GM18870 (cell line): ENCODE measurements at regions not wholly inside any gene's neighbourhood (a gene's known extent, or its start where the extent isn't known, plus 50 kb on each side); places are given as distances from the start of the nearest gene placed in this dataset.
A peak's percentile ranks its signal among the peaks of the same experiment; 100 is the strongest.

ENCODE experiments used
- ATAC-seq: cut with Tn5 transposase; IDR thresholded peaks from one replicate; pipeline ENCODE4 v1.9.1; 2021; ENCODE audit warnings: moderate library complexity; ENCODE audit not compliant: unreplicated experiment

GRCh38 chr9:103755441-103755840 is 338.7 kb upstream of the SMC2 start:
- ATAC-seq = no peak

DNA sequence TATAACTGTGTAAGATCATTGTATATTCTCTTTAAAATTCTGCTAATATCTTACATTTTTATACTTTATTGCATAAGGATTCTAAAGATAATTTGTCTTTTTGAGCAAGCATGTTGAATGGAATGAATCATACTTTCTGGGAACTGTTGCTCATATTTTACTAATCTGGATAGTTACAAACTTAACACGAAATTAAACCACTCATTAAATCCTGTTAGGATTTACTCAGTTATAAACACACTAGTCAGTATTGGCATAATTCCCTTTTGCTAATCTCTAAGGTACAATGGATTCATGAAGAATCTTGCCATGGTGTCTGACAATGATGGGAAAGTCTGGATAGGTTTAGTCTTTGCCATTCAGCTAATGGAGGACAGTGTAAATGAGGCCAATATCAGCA is 338.1 kb upstream of the SMC2 start:
- ATAC-seq = no peak

- no peak for ATAC-seq
Observed at GRCh38 chr9:103757062-103757461, 337.0 kb upstream of the SMC2 start.

- ATAC-seq = no peak
Observed at GRCh38 chr9:103761466-103761865, 332.6 kb upstream of the SMC2 start.

- peak; percentile 87 for ATAC-seq
Observed at GRCh38 chr9:103789686-103790085, 304.4 kb upstream of the SMC2 start.

DNA sequence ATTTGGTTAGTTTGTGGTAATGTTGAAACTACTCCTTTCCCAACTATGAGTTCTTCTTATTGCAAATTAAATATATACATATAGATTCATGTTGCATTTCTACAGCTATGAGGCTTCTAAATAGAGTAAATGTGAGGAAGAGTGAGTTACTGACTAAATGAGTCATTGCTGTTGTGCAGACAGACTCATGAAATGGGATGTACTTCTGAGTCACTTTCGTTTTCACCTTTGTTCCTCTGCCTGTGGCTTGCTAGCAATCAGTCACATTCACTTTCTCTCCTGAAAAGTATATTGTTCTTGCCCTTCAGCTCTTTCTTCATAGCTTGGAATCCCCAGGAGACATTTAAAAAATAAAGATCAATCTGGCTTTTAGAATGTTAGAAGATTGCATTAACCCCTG is 295.5 kb upstream of the SMC2 start:
- peak; percentile 100 for ATAC-seq

- no peak for ATAC-seq
Observed at GRCh38 chr9:103799959-103800358, 294.1 kb upstream of the SMC2 start.

GRCh38 chr9:103802068-103802467 is 292.0 kb upstream of the SMC2 start:
- no peak for ATAC-seq

GRCh38 chr9:103803245-103803644 is 290.9 kb upstream of the SMC2 start:
- no peak for ATAC-seq

- no peak for ATAC-seq
Observed at GRCh38 chr9:103804077-103804735, 289.9 kb upstream of the SMC2 start.

DNA sequence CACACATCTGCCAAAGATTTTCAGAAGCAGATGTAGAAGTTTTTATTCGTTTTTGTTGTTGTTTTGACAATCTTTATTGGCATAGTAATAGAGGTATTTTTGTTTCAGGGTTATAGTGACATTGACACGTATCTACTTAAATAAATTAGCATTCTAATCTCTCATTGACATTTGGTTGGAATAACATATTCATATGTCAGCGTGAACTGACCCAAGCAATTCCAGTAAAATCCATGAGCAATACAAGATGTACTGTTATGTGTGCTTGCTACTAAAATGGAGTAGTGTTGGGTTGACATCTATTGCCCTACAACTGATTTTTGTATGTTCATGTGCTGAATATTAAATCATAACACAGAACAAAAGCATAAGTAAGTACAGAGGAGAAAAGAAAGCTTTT is 284.4 kb upstream of the SMC2 start:
- no peak for ATAC-seq

DNA sequence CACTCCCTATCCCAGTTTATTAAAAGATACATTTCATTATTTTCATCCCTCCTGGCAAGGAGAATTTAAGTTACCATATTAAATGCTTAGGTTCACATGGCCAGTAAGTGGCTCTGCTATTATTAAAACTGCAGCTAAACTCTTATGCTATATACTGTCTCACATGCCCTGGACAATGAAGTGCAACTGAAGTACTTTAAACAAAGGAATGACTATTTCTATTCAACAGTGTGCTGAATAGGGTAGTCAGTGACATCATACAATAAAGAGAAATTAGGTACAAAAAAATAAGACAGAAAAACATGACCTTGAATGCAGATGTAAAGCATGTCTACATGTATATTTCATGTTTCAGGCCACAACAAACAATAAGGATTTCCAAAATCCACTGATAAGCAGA is 282.6 kb upstream of the SMC2 start:
- no peak for ATAC-seq

GRCh38 chr9:103816146-103816545 is 278.0 kb upstream of the SMC2 start:
- peak; percentile 53 for ATAC-seq

- no peak for ATAC-seq
Observed at GRCh38 chr9:103819936-103820335, 274.2 kb upstream of the SMC2 start.

- ATAC-seq = no peak
Observed at GRCh38 chr9:103821115-103821514, 273.0 kb upstream of the SMC2 start.

DNA sequence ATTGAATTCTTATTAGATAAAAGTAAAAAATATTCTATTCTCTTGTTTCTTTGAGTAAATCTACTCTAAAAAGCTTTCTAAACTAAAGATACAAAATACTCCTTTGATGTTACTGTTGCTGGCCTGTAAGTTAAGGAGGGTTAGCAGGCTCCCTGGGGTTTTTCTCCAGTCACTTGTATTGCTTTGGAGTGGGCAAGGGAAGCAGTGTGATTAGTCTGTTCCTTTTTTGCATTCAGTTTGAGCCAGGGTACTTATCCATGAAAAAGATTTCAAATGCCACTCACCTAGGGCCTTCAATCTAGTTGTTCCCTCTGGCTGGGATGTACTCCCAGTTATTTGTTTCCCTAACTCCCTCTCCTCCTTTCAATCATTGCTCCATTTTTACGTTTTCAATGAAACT is 256.2 kb upstream of the SMC2 start:
- ATAC-seq = no peak

- ATAC-seq = no peak
Observed at GRCh38 chr9:103839197-103839596, 254.9 kb upstream of the SMC2 start.

DNA sequence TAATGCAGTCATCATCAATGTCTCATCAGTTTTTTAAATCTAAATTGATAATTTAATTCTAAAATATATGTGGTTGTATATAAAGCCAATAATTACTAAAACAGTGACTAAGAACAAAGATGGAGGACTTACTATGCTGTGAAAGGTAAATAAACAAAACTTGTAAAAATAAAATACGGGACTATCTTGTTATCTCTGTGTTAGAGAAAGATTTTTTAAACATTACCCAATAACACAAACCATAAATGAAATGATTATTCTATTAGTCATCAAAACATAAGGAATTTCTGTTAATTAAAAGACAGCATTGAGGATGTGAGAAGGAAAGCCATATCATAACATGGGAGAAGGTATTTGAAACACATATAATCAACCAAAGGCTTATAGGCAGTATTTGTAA is 226.2 kb upstream of the SMC2 start:
- no peak for ATAC-seq

GRCh38 chr9:103872811-103873210 is 221.3 kb upstream of the SMC2 start:
- no peak for ATAC-seq

DNA sequence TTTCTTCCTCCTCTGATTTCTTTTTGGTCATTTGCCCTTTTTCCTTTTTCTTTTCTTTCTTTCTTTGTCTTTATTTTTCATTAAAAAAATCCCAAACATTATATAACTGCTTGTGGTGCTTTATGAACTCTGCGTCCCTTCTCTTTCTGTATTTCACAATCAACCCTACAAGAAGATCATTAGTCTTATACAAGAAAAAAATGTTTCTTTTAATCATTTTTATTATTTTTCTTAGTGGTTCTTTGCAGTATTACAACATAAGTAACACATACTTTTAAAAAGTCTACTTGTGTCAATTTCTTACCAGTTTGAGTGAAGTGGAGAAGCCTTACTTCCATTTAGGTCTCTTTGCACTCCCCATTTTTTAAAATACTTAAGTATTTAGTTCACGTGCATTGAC is 212.7 kb upstream of the SMC2 start:
- no peak for ATAC-seq

DNA sequence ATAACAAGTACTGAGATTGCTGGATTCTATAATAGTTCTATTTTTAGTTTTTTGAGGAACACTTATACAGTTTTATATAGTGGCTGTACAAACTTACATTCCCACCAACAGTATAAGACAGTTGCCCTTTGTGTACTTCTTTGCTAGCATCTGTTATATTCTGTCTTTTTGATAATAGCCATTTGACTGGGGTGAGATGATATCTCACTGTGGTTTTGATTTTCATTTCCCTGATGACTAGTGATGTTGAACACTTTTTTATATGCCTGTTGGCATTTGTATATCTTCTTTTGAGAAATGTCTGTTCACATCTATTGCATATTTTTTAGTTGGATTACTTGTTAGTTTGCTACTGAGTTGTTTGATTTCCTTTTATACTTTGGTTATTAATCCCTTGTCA is 204.1 kb upstream of the SMC2 start:
- no peak for ATAC-seq

GRCh38 chr9:103894184-103894583 is 199.9 kb upstream of the SMC2 start:
- ATAC-seq = no peak

GRCh38 chr9:103898550-103898949 is 195.6 kb upstream of the SMC2 start:
- ATAC-seq = no peak
